Activated CD8-positive, alpha-beta memory T cell treated with anti-CD3 and anti-CD28 coated beads for 36 hours (primary cell): ENCODE measurements at regions not wholly inside any gene's neighbourhood (a gene's known extent, or its start where the extent isn't known, plus 50 kb on each side); places are given as distances from the start of the nearest gene placed in this dataset.

Experiments used
- CTCF ChIA-PET: fragments of 350-600 bp; sonication (Branson Sonifier 250); formaldehyde crosslinking; loops from one replicate; lab custom pipeline; 2021; ENCODE audit warnings: antibody characterized with exemption; lab: Charles Lee
- POLR2A ChIA-PET: fragments of 350-600 bp; sonication (Branson Sonifier 250); formaldehyde crosslinking; loops from one replicate; lab custom pipeline; 2021; ENCODE audit warnings: antibody characterized with exemption; lab: Charles Lee

GRCh38 chr4:84051639-84052038, 447.5 kb downstream of the NKX6-1 start:
- ChIA-PET POLR2A (no interaction called here), CTCF (no interaction called here)

GRCh38 chr4:84051089-84051488, 448.0 kb downstream of the NKX6-1 start:
- ChIA-PET POLR2A (no interaction called here), CTCF (no interaction called here)

GRCh38 chr4:84050015-84050414, 449.1 kb downstream of the NKX6-1 start:
- CTCF ChIA-PET, result no interaction called here

GRCh38 chr4:84046551-84046950, 452.5 kb downstream of the NKX6-1 start:
- ChIA-PET CTCF (no interaction called here), POLR2A (no interaction called here)

More at GRCh38 chr4:84050015-84050414, 449.1 kb downstream of the NKX6-1 start:
- POLR2A ChIA-PET, result no interaction called here

GRCh38 chr4:84041426-84041825, 457.7 kb downstream of the NKX6-1 start:
- ChIA-PET CTCF (no interaction called here), POLR2A (no interaction called here)

GRCh38 chr4:84035568-84035967, 463.5 kb downstream of the NKX6-1 start:
- ChIA-PET POLR2A (no interaction called here), CTCF (no interaction called here)

- CTCF ChIA-PET, result no interaction called here
- POLR2A ChIA-PET, result no interaction called here
Measured at GRCh38 chr4:84032372-84032771, 466.7 kb downstream of the NKX6-1 start.

GRCh38 chr4:84031401-84031800, 467.7 kb downstream of the NKX6-1 start:
- CTCF ChIA-PET, result no interaction called here
- POLR2A ChIA-PET, result no interaction called here

- CTCF ChIA-PET, result no interaction called here
- POLR2A ChIA-PET, result no interaction called here
Measured at GRCh38 chr4:84028340-84028739, 470.8 kb downstream of the NKX6-1 start.

- ChIA-PET CTCF (no interaction called here), POLR2A (no interaction called here)
Measured at GRCh38 chr4:84024405-84024804, 474.7 kb downstream of the NKX6-1 start.

GRCh38 chr4:84022564-84022963, 476.5 kb downstream of the NKX6-1 start:
- ChIA-PET CTCF (no interaction called here), POLR2A (no interaction called here)

- POLR2A ChIA-PET, result no interaction called here
- CTCF ChIA-PET, result no interaction called here
Measured at GRCh38 chr4:84019626-84020025, 479.5 kb downstream of the NKX6-1 start.

- POLR2A ChIA-PET, result no interaction called here
- CTCF ChIA-PET, result no interaction called here
Measured at GRCh38 chr4:84003046-84003445, 467.1 kb downstream of the GPAT3 start.

GRCh38 chr4:84001876-84002569, 466.1 kb downstream of the GPAT3 start:
- ChIA-PET CTCF (no interaction called here), POLR2A (no interaction called here)

- CTCF ChIA-PET, result no interaction called here
- POLR2A ChIA-PET, result no interaction called here
Measured at GRCh38 chr4:83996254-83996653, 460.3 kb downstream of the GPAT3 start.

GRCh38 chr4:83993774-83994173, 457.9 kb downstream of the GPAT3 start:
- ChIA-PET POLR2A (no interaction called here), CTCF (no interaction called here)

- CTCF ChIA-PET, result no interaction called here
- POLR2A ChIA-PET, result no interaction called here
Measured at GRCh38 chr4:83989835-83990234, 453.9 kb downstream of the GPAT3 start.

GRCh38 chr4:83981156-83981555, 445.2 kb downstream of the GPAT3 start:
- ChIA-PET POLR2A (no interaction called here), CTCF (no interaction called here)

- POLR2A ChIA-PET, result no interaction called here
Measured at GRCh38 chr4:83979773-83980172, 443.9 kb downstream of the GPAT3 start.

GRCh38 chr4:83974111-83974780, 438.3 kb downstream of the GPAT3 start:
- POLR2A ChIA-PET, result no interaction called here
- CTCF ChIA-PET, result no interaction called here

More at GRCh38 chr4:83979773-83980172, 443.9 kb downstream of the GPAT3 start:
- CTCF ChIA-PET, result no interaction called here

- ChIA-PET CTCF (no interaction called here), POLR2A (no interaction called here)
Measured at GRCh38 chr4:83964996-83965541, 429.2 kb downstream of the GPAT3 start.
